Sciatic nerve (tissue), 2 donors: ENCODE measurements at regions not wholly inside any gene's neighbourhood (a gene's known extent, or its start where the extent isn't known, plus 50 kb on each side); places are given as distances from the start of the nearest gene placed in this dataset.

Source experiments
- ATAC-seq: fragments of 200-7000 bp; cut with Tn5 transposase; one replicate; pipeline ENCODE4 v1.9.1; 2020; ENCODE audit warnings: mild to moderate bottlenecking, moderate library complexity
- DNase-seq: peaks from one replicate; pipeline ENCODE4 v3.0.0-alpha.2; 2020; ENCODE audit warnings: low spot score
- intact Hi-C: fragments of 100-400 bp; cut with DNase I; formaldehyde crosslinking; loops from one replicate; pipeline ENCODE4 v1.14.2; 2022
- donor health status: DM: no; HTN: no; CAD: no.
- donor health status: DM: no; HTN: no; CAD: no.

DNA sequence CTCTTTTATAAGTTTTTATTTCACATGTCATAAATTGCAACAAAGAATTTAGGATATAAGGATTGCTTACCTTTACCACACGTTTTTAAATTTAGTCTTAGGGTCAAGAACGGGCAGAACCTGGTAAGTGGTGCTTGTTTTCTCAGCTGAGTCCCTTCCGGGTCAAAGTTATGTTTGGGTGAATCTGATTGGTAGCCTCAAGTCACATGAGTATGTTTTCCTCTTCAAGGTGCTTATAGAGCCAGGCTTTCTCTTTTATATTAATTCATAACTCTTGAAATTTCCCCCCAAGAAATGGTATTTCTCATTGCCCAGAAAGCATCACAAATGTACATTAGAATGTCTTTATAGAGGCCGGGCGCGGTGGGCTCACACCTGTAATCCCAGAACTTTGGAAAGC lies 415.7 kb upstream of the ROBO2 start:
- intact Hi-C loops: no loop called here
- ATAC-seq (no peak), DNase-seq (no peak)

DNA sequence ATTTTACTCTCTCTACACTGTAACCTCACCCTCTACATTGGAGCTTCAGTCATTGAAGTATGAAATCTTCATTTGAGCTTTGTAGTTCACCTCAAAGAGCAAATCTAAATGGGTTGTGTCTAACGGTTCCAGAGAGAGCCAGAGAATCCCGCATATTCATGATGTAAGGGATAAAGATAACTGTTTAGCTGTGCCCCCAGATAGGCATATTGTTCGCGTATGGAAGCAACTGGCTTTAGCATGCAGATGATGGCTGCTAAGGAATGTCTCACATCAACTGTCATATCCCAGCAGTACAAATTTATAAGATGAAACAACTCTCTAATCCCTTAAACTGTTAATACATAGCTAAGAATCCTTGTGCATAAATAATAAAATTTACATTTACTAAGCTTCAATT lies 412.7 kb upstream of the ROBO2 start:
- DNase-seq (no peak), ATAC-seq (no peak)
- intact Hi-C loops: no loop called here

DNA sequence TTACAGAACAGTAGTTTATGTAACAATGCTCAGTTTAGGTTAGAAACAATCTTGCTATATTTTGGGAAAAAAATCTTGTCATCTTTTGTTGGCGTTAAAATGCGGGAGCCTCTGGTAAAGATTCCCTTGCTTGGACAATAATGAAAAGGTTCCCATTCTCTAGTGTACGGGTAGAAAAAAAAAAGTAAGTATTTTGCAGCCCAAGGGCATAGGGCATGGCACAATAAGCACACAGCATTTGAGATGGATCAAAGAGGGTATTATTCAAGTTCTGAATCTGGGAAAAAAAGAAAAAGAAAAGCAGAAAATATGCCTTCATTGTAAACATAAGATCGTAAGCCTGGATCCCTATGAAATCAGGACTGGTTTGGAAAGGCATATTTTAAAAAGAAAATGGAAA lies 408.6 kb upstream of the ROBO2 start:
- intact Hi-C loops: no loop called here
- DNase-seq (no peak), ATAC-seq (no peak)

DNA sequence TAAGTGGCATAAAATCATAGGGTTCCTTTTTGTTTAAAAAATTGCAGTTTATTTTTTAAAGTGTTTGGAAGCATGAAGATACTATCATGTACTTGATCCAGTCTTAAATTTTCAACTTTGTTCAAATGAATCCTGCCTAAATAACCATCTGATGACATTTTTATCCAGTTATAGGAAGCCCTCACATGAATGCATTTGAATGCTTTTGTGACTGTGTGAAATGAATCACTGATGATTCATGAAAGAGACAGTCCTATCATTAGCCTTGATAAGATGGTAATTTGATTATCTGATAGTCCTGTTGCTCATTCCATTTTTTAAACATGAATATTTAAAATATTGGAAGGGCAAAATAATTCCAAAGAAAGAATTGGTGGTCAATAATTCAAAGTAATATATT lies 401.9 kb upstream of the ROBO2 start:
- intact Hi-C loops: no loop called here
- no peak for DNase-seq
- no peak for ATAC-seq

DNA sequence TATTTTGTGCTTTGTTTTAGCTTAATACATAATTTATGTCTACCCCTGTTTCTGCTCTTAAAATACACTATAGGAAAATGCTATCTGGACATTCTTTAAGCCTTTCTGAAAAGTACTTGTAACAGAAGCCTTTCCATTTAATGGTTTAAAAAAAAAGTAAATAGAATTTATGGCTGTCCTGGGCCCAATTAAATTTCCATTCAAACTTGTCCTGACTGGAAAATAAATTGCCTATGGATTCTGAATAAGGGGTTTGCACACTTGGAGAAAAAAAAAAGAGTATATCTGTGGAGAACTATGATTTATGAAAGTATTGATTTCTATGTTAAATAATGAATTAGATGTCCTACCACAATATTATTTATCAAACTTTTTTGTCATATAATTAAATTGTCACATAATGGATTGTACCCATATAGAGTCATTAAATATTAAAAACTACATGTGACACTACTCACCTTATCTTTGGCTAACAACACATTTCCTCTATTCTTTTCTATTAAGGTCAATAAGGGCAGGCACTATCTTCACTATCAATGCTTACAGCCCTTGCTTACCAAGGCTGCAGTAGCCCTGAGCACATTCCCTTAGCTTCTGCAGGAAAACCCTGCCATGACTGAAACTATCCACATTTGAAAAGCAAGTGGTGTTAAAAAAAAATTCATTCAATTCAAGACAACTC lies 396.1 kb upstream of the ROBO2 start:
- DNase-seq (no peak), ATAC-seq (no peak)
- intact Hi-C loops: no loop called here

DNA sequence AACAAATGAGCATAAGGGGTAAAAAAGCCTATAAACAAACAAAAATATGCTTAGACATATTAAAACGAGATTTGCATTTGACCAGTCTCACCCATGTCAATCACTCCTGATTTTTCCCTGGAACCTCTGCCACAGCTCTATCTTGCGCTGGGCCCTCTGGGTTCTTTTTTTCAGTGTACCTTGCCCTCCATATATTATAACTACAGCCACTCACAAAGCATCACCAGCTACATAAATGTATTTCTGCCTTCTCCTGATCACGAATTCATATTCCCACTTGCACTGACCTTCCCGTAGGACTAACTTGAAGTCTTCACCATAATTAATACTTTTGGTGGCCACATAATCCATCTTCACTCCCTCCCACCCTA lies 395.6 kb upstream of the ROBO2 start:
- DNase-seq (no peak), ATAC-seq (no peak)
- intact Hi-C loops: no loop called here

DNA sequence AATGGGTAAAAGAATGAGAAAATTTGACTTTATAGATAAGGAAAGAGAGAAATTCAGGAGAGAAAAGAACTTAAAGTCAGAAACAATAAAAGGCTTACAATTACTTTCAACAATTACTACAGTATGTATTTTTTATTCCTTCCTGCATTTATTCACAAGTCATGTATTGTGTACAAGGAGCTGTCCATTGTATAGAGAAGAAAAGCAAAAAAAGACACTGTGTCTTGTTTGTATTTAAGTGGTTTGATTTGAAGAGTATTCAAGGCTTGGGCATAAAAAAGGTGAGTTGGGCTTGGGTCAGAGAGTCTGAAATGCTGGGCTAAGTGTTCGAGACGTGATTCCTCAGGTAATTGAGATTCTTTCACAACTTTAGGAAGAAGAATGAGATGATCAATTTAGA lies 394.2 kb upstream of the ROBO2 start:
- intact Hi-C loops: no loop called here
- DNase-seq (no peak), ATAC-seq (no peak)

DNA sequence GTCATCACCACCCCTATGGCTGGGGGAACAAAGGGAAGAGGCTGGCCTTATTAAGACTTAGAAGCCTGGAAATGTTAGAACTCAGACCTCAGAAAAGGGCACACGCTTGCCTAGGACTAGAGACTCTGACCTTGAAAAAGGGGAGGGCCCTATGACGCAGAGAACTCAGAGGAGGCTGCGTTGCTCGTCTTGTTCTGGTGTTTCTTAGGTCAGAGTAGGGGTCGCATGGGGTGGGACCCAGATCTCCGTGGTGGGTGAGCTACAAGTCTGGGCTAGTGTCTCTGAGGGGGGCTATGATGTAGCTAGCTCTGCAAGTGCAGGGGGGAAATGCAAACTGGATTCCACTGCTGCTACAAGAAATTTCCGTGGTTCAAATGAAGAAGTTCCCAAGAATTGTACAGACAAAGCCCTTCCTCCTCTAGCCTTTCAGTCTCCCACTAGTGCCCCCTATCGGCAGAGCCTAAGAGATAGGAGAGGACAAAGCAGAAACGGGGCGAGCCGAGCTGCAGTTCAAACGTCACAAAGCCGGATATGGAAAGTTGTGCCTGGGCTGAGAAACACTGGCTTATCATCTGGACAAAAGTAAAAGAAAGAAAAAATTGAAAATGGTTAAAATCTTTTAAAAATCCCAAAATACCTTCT lies 392.9 kb upstream of the ROBO2 start:
- intact Hi-C loops: no loop called here
- no peak for ATAC-seq
- no peak for DNase-seq

DNA sequence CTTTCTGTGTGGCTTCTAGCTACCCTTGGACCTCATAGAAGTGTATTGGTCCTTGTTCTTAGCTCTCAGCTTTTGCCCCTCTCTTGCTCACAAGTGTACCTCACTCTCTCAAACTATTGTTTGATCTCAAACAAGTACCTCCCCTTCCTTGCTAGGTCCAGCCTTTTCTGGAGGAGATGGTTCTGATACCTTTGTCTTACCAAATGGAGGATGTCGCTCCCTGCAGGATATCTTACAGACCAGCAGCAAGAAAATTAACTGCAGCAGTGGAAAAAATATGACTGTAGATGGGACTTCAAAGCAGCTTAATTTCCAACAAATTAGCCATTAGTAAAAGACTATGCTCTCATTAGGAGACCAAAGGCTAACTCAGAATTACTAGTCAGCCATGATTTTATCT lies 388.1 kb upstream of the ROBO2 start:
- ATAC-seq: no peak
- DNase-seq: no peak
- intact Hi-C loops: no loop called here

DNA sequence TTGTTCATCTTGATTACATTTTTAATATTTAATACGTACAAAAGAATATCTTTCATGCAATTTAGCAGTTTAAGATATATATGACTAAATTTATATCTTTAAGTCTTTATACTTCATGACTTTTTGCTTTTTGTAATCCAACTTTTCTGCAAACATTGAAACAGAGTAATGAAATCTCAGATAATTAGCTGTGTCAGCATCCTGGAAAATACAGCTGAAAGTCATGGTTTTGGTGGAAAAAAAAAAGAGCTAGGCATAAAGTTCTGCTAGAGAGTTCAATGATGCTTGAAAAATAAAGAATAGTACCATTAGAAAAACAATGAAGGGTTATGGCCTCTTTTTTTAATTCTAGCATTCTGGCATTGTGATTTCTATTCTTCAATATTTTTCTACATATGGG lies 387.4 kb upstream of the ROBO2 start:
- intact Hi-C loops: no loop called here
- no peak for DNase-seq
- ATAC-seq: no peak

DNA sequence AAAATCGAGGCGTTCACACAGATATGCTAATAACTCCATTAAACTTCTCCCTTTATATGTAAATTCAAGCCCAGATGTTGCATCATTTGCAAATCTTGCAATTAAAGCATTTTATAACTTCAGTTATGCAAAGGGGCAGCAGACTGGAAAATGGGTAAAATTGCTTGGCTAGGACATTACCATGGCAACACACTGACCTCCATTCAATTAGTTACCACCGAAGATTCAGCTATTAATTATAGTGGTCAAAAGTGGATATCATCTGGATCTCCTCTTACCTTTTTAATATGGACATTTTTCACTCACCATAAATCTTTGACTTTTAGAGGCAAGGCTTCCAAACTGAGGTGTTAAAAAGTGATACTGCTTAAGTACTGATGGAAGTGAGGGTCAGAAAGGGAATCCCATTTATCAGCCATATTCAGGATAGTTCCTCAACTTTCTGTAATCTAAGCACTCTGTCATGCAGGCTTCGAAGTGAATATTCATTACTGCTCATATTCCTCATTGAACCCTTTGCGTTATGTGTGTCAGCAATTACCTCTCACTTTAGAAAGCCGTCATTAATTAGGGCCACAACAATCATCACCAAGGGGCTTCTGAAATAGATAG lies 386.2 kb upstream of the ROBO2 start:
- ATAC-seq (no peak), DNase-seq (no peak)
- intact Hi-C loops: no loop called here

DNA sequence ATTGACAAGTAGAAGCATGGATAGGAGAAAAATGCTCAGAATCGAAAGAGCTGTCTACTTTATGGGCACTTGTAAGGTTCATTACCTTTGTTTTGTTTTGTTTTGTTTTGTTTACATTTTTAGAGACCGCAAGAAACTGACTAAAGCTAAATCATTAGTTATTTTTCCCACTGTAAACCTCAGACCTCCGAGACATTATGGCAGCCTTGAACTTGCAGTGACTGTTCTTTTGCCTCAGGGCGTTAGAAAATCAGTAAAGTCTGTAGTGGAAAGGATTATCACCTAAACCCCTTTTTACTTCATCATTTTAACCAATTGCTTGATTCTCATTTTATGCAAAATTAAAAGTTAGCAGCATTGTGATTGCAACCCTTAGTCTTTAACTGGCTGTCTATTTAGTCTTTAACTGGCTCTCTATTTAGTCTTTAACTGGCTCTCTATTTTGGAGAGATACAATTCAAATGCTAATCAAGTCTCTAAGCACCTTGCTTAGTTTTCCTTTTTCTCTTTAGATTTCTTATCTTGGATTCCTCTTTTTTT lies 383.3 kb upstream of the ROBO2 start:
- ATAC-seq: no peak
- no peak for DNase-seq
- intact Hi-C loops: no loop called here

DNA sequence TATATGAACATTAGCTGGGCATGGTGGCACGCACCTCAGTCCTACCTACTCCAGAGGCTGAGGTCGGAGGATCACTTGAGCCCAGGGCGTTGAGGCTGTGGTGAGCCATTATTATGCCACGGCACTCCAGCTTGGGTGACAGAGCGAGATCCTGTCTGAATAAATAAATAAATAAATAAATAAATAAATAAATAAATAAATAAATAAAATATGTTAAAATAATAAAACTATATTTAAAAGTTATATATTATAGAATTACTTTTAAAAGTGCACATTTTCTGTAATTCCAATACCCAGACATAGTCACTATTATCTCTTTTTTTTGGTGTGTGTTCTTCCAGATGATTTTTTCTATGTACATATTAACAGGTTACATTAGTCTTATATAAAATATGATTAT lies 382.0 kb upstream of the ROBO2 start:
- ATAC-seq (no peak), DNase-seq (no peak)
- intact Hi-C loops: no loop called here

DNA sequence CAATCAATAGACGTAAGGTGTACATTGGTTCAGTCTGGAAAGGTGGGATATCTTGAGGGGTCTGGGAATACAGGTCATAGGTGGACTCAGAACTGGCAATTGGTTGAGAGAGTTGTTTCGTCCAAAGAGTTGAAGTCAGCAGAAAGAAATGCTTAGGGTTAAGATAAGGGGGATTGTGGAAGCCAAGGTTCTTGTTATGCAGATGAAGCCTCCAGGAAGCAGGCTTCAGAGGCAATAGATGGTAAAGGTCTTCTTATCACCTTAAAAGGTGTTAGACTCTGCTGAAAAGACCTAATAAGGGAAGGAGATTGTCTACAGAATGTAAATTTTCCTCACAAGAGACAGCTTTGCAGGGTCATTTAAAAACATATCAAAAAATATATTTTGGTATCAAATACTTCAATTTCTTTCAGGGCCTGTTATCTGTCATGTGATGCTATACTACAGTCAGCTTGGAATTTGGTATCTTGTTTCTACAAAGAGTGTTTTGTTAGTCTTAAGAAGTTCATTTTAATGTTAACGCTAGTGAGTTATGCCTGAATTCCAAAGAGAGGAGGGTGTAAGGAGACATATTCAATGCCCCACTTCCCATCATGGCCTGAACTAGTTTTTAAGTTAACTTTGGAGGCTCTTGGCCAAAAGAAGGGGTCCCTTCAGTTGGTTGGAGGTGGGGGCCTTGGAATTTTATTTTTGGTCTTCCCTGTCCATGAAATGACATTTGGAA lies 378.2 kb upstream of the ROBO2 start:
- DNase-seq (no peak), ATAC-seq (no peak)
- intact Hi-C loops: no loop called here

DNA sequence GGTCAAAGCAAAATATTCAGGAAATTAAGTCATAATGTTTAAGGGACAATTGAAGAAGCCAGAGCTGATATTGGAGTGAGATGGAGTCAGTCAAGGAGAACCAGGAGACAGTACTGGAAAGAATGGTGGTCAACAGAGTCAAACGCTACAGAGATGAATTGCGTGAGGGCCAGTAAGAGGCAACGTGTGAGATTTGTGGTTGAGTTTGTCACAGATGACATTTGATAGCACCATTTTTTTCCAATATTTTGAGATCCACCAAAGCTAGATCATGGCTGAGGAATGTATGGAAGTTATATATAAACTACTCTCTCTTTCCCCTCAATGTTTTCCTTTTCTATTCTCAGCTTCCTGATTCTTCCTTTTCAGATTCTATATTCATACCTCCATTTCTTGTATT lies 375.1 kb upstream of the ROBO2 start:
- intact Hi-C loops: no loop called here
- DNase-seq: no peak
- ATAC-seq: no peak

DNA sequence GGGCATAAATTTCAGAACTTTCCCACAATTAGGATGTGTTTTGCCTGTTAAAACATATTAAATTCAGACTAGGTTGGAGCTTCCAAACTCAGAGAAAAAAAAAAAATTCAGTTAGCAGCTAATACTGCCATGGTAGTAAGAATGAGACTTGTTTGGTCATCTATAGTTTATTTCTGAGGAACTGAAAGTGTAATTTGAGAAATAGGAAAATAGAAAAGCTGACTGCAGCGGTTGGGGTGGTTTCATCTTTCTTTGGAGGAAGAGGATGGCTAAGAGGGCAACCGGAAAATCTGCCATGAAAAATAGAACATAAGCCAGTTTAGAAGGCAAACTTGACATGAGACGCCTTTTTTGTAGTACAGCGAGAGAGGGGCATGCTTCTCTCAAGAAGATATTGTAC lies 371.2 kb upstream of the ROBO2 start:
- intact Hi-C loops: no loop called here
- ATAC-seq: no peak
- DNase-seq: no peak

DNA sequence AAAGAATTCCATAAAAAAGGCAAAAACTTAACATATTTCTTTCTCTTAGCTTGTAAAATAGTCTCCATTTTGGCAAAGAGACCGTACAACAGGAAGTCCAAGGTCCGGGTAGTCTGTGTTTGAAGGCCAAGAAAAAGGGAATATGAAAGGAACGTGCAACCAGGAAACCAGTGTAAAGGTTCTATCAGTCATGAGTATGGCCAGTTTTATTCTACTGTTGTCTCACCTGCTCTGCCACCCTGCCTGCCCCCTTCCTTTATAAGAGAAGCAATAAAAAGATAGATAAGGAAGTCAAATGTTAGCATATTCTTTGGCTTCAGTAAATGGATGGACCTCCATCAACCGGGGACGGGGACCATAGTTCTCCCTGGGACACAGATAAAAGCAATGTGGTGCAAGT lies 370.6 kb upstream of the ROBO2 start:
- ATAC-seq (no peak), DNase-seq (no peak)
- intact Hi-C loops: no loop called here

DNA sequence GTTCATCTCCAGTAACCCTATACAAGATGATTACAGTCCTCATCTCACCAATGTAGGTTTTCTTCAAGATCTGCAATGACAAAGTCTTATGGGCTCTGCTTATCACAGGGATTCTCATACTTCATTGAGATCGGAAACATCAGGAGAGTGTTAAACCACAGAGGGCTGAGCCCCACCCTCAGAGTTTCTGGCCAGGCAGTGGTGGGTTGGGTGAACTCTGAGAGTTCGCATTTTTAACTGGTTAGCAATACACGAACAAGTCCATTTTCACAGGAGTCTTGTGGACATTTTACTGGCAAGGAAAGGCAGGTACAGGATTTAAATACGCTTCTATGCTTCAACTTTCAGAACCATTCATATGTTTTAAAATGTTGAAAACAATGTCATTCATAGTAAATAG lies 366.7 kb upstream of the ROBO2 start:
- ATAC-seq: no peak
- no peak for DNase-seq
- intact Hi-C loops: no loop called here

DNA sequence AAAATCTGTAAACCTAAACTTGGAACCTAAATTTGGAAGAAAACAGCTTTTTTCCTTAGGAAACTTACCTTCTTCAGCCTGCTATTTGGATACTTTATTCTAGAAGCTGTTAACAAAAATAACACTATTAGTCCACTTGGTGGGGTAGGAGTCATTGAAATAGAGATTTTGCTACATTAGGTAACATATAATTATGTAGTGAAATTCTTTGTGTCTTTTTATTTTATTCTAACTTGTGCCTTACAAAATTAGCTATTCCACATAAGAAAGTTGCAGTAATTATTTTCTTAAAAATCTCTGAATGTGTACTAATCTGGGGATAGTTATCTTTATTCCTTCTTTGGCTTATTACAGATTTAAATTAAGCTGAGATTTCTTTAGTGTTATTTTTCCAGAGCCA lies 360.4 kb upstream of the ROBO2 start:
- no peak for ATAC-seq
- intact Hi-C loops: no loop called here
- DNase-seq: no peak

DNA sequence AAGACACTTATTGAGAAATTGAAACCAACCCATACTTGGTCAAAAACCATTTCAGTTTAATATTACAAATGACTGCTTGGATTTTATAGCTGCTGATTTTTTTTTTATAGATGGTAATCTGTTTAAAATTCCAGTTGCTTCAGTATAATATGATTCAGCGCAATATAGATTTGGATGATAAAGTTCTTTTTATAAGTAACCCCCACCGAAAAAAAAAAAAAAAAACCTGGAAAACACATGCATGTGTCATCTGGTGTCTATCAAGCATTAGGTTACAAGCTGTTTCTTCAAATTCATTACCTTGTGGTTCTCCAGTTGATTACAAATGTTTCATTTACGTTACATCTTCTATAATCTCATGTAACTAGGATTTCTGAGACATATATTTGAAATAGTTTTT lies 356.6 kb upstream of the ROBO2 start:
- intact Hi-C loops: no loop called here
- ATAC-seq: no peak

More for the DNA sequence above, 356.6 kb upstream of the ROBO2 start:
- no peak for DNase-seq
